ENCODE measurements at regions not wholly inside any gene's neighbourhood (a gene's known extent, or its start where the extent isn't known, plus 50 kb on each side); places are given as distances from the start of the nearest gene placed in this dataset.

DNA sequence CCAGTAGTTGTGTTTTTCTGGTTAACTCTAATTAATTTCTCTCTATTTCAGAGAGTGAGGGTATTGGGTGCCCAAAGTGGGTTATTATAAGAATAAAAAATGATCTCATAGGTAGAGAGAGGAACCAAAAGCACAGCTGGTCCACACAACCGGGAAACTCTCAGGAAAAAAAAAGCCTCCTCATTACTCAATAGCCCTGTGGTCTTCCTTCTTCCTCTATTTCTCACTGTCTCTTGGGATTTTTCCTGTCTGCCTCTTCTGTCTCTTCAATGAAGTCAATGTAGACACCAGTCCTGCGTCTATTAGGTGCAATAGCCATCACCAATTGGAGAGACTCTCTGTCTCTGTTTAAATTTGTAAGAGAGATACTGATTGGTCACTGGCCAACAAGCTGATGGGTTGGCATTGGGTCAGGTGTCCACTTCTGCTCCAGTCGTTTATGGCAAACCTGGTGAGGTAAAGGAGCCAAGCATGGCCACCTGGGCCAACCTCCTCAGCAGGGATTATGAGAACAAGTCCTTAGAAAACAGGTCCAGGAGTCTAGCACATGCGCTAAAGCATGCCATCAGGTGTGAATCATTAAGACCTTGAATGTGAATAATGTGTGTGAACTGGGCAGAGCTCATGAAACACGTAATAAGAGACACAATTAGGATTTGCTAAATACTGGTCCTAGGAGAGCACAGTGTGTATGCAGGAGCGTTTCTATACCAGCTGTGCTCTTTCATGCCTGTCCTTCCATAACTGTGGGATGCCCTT lies 443.0 kb upstream of the RUNX1 start:
- no peak for DNase-seq (ENCODE audit: low read depth)

DNA sequence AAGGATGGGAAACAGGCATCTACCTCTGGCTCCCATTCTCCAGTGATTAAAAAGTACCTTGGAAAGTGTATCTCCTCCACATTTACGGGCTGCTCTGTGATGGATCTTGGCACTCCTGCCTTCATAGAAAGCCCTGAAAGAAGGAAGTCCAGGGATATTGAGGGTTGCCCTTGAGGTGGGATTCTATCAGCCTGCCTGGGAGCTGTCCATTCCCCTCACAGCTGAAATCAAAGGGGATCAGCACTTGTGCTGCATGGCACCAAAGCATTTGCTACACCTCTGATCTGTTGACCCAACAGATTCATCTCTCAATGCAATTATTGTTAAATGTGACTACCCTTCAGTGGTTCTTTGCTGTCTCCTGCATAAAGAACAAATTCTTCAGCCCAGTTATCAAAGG lies 442.0 kb upstream of the RUNX1 start:
- DNase-seq (ENCODE audit: low read depth), result no peak

- DNase-seq (ENCODE audit: low read depth), result no peak
These were observed 440.4 kb upstream of the RUNX1 start for GRCh38 chr21:35489389-35489980.

GRCh38 chr21:35488946-35489345 lies 439.8 kb upstream of the RUNX1 start:
- DNase-seq (ENCODE audit: low read depth), result no peak

GRCh38 chr21:35485364-35485763 lies 436.3 kb upstream of the RUNX1 start:
- no peak for DNase-seq (ENCODE audit: low read depth)

GRCh38 chr21:35484851-35485250 lies 435.7 kb upstream of the RUNX1 start:
- DNase-seq (ENCODE audit: low read depth), result no peak

GRCh38 chr21:35484032-35484431 lies 434.9 kb upstream of the RUNX1 start:
- no peak for DNase-seq (ENCODE audit: low read depth)

DNA sequence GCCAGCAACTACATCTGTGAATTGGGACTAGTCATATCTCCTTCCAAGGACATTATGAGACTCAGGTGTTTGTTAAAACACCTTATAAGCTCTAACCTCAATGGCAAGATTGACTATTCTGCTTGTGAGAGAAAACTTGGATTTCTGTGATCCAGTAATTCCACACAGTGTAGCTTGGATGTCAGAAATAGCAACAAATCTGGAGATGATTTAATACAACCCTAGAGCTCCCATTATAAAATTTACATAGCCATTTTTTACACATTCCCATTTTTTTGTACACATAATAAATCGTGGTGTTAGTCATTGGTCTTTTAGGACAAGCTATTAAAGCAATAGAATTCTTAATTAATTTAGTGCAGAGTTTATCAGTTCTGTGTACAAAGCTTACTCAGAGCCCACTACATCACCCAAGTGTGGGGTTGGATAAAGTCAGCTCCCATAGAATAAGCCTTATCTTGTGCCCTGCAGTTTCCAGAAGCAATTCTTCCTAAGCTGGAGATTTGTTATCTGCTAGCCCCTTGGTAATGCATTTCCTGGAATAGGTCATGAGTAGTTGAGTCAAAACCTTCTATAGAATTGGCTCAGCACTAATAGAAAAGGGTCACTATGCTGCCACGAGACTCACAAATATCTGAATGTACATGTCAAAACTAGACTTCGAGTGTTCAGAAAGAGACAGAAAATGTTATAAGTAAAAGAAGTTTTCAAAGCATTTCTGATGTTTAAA lies 434.0 kb upstream of the RUNX1 start:
- DNase-seq (ENCODE audit: low read depth), result no peak

GRCh38 chr21:35482096-35482495 lies 433.0 kb upstream of the RUNX1 start:
- DNase-seq (ENCODE audit: low read depth), result no peak

DNA sequence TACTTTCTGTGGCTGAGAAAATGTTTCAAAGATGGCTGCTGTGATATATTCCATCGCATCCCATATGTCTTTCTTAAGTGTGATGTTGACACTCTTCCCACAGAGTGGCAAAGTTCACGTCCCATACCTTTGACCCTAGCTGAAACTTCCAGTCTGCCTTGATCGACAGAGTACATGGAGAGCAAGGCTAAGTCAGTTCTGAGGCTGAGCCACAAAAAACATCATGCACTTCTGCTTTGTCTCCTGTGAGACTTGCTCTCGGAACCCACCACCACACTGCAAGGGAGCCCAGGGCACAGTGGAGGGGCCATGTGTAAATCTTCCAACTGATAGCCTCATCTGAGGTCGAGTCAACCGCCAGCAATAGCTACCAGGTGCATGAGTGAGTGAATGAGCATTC lies 431.9 kb upstream of the RUNX1 start:
- no peak for DNase-seq (ENCODE audit: low read depth)

- DNase-seq (ENCODE audit: low read depth), result no peak
These were observed 430.4 kb upstream of the RUNX1 start for GRCh38 chr21:35479529-35479928.

GRCh38 chr21:35479065-35479448 lies 430.0 kb upstream of the RUNX1 start:
- DNase-seq (ENCODE audit: low read depth), result no peak

DNA sequence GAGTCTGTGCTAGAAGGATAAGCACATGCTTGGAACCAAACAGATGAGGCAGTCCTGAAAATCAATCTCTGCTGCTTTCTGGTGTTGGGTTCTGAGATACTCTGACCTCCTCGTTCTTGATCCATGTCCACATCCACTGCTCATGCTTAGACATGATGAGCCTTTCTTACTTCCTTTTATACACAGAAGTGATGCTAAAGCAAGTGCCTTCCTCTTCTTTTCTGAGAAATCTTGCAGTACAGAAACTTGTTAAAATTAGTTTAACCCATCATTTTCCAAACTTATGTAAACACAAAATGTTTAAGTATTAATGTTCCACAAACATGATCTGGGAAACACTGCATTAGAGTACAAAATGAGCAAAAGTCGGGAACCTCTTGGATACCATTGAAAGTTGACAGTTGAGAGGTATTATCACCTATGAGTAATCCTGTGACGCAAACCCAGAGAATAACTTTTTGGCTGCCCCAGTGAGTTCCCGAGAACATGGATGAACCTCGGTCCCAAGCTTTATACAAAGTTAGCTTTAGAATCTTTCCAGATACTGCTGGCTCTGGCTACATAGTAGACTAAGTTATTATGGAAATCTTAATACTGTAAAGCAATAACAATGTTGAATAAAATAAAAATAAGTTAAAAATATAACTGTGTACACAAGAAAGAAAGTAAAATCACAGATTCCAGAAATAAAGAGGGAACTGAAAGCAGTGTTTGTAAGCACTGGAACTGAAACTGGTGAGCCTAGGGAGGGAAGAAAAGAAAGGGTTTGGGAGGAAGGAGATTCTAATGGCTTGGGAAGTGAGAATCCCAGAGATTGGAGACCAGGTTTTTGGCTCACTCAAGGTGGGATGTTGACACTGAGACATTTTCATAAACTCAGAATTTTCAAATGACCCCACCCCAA lies 429.3 kb upstream of the RUNX1 start:
- DNase-seq (ENCODE audit: low read depth), result no peak

DNA sequence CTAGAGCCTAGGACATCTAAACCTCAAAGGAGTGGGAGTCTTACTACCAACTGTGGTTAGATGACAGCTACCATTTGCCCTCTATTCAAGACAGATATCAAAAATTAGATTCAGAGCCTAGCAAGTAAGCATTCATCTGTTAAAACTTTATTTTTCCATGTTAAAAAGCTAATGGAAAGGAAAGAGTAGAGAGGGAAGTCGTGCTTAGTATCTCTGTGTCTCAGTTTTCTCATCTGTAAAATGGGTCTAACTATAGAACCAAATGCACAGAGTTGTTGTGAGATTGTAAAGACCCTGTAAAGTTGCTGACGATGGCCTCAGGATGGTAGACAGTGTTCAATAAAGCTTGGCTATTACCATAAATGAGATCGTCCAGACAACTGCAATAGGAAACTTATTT lies 428.5 kb upstream of the RUNX1 start:
- DNase-seq (ENCODE audit: low read depth), result no peak

GRCh38 chr21:35476621-35477395 lies 427.7 kb upstream of the RUNX1 start:
- peak; percentile 27 for DNase-seq (ENCODE audit: low read depth)

DNA sequence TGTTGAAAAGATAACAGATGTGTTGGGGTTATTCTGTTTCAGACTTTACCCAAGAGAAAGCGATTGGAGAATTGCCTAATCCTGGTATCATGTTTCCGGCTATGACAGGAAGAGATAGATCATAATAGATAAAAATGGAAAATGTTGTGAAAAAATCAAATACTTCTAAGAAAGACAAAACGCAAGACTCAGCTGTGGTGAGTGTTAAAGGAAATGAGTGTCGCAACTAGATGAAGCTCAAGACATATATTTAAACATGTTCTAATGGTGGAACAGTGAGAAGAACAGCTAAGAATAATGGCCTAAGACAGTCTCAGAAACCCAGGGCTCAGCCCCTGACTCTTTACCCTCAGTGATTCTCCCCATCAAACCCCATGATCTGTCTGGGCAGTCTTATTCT lies 426.7 kb upstream of the RUNX1 start:
- DNase-seq (ENCODE audit: low read depth), result peak; percentile 64

GRCh38 chr21:35475009-35475408 lies 425.9 kb upstream of the RUNX1 start:
- DNase-seq (ENCODE audit: low read depth), result peak; percentile 27

- no peak for DNase-seq (ENCODE audit: low read depth)
These were observed 424.4 kb upstream of the RUNX1 start for GRCh38 chr21:35473496-35473895.

- no peak for DNase-seq (ENCODE audit: low read depth)
These were observed 421.4 kb upstream of the RUNX1 start for GRCh38 chr21:35470522-35470921.

DNA sequence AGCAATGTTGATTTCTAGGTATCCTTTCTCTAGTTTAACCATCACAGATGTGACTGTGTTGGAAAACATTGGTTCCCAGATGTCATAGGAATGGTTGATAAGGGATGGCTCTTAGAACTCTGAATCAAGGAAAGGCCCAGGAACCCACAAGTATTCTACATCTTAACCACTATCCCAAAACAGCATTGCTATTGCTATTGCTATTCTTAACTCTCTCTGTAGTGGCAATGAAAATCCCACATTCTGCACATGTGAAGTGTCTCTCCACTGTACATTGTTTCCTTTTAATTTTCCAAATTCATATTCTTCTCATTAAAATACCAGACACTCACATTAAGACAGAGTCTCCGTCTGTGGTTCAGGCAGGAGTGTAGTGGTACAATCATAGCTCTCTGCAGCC lies 420.4 kb upstream of the RUNX1 start:
- DNase-seq (ENCODE audit: low read depth), result no peak

DNA sequence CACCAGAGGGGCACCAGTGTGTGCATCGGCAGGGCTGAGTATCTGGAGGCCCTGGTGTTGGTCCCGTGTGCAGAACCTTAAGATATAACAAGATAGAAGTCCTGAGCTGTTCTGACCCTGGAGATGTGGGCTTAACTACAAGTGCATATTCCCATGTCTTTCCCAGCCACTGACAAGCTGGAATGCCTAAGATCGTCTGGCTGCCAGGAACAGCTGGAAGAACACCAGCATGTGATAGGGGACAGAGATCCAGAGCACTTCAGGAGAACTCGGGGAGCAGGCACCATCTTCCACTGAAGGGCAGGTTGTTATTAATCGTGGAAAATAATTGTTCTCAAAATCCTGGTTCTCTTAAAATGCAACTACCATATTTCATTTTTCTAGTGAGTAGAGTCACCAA lies 419.9 kb upstream of the RUNX1 start:
- DNase-seq (ENCODE audit: low read depth), result no peak

DNA sequence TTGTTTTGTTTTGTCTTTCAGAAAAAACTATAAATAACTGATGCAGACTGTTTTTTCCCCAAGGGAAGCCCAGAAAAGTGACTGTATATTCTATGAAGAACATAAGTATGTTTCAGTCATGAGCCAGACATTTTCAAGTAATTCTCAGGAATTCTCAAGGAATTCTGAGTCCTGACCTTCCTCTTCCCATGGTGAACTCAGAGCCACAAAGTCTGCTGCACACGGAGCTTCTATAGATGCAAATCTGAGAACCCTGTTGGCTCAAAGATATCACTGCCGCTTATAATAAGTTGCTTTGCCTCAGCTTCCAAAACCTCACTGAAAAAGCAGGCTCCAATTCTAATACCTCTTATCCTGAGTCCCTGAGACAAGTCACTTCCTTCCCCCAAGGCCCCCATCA lies 418.5 kb upstream of the RUNX1 start:
- no peak for DNase-seq (ENCODE audit: low read depth)
